Fibroblast of lung (primary cell): ENCODE measurements at regions not wholly inside any gene's neighbourhood (a gene's known extent, or its start where the extent isn't known, plus 50 kb on each side); places are given as distances from the start of the nearest gene placed in this dataset.

Source experiments
- DNase-seq, 2 donors: peaks; one replicate each; pipeline versions ENCODE4 v3.0.0 to v3.0.0-alpha.2; 2010; ENCODE audit warnings: low read depth in 2 of 2
- H2AFZ ChIP-seq: 2 replicates; pipeline ENCODE4 v1.5.1; 2012; ENCODE audit warnings: low read length, control low read depth, inconsistent platforms
- H3K27ac ChIP-seq: 2 replicates; pipeline ENCODE4 v1.5.1; 2011; ENCODE audit warnings: low read length, control low read depth; ENCODE audit not compliant: insufficient read depth
- H3K27me3 ChIP-seq: 2 replicates; pipeline ENCODE4 v1.5.1; 2011; ENCODE audit warnings: mild to moderate bottlenecking, low read length; ENCODE audit not compliant: control insufficient read depth, insufficient read depth
- H3K36me3 ChIP-seq: 2 replicates; pipeline ENCODE4 v1.5.1; 2011; ENCODE audit warnings: low read length; ENCODE audit not compliant: control insufficient read depth, insufficient read depth
- H3K4me1 ChIP-seq: 2 replicates; pipeline ENCODE4 v1.5.1; 2011; ENCODE audit warnings: low read length; ENCODE audit not compliant: control insufficient read depth, insufficient read depth; ENCODE audit errors: extremely low read depth
- H3K4me2 ChIP-seq: 2 replicates; pipeline ENCODE4 v1.5.1; 2011; ENCODE audit warnings: low read length, control low read depth; ENCODE audit not compliant: insufficient read depth; ENCODE audit errors: extremely low read depth
- H3K4me3 ChIP-seq, 4 experiments: fragments of 200-600 bp in 1 of 4; sonication (generic) in 1 of 4; replicated peaks in 1 of 4; 2 replicates each; pipeline ENCODE4 v1.5.1; 2011 to 2016; ENCODE audit warnings: low read length in 4 of 4, low read depth in 3 of 4, mild to moderate bottlenecking in 3 of 4, control low read depth in 2 of 4, inconsistent platforms in 1 of 4, mixed read lengths in 1 of 4; ENCODE audit not compliant: insufficient read depth in 1 of 4; ENCODE audit errors: control extremely low read depth in 1 of 4
- H3K79me2 ChIP-seq: 2 replicates; pipeline ENCODE4 v1.5.1; 2012; ENCODE audit warnings: mild to moderate bottlenecking, low read length, inconsistent platforms; ENCODE audit not compliant: control insufficient read depth, insufficient read depth
- H3K9ac ChIP-seq: 2 replicates; pipeline ENCODE4 v1.5.1; 2011; ENCODE audit warnings: mild to moderate bottlenecking, low read length, control low read depth; ENCODE audit not compliant: insufficient read depth
- H3K9me3 ChIP-seq: 2 replicates; pipeline ENCODE4 v1.5.1; 2012; ENCODE audit warnings: low read depth, low read length; ENCODE audit not compliant: control insufficient read depth, insufficient read depth
- H4K20me1 ChIP-seq: 2 replicates; pipeline ENCODE4 v1.5.1; 2011; ENCODE audit warnings: low read length; ENCODE audit not compliant: control insufficient read depth, insufficient read depth; ENCODE audit errors: extremely low read depth
- EZH2 ChIP-seq: IDR thresholded peaks from 2 replicates; pipeline ENCODE4 v1.5.1; 2012; ENCODE audit warnings: low read length, control low read depth, mild to moderate bottlenecking; ENCODE audit errors: missing control alignments
- TF ChIP-seq, protein P1 (sequence below), 2 donors: IDR thresholded peaks in 1 of 2; conservative IDR thresholded peaks in 1 of 2; 1 replicate in 1 of 2; 2 replicates in 1 of 2; pipeline ENCODE4 v1.5.1; 2011 to 2012; ENCODE audit warnings: low read length in 2 of 2, control low read depth in 1 of 2, inconsistent platforms in 1 of 2, low read depth in 1 of 2, mild to moderate bottlenecking in 1 of 2

DNA sequence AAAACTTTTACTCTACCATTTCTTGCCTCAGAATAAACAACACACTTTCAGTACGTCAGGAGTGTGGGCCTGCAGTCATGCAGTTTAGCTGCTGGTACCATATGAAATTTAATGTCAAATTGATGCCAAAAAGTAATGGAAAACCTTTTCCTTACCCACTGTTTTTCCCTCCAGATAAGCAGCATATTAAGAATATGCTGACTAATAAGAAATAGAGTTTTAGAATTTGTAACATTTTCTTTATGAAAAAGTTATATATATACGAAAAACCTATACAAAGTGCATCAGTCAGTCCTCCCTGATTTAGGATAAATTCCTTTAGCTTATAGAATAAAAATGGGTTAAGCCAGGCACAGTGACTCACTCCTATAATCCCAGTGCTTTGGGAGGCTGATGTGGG is 206.8 kb upstream of the PPARGC1A start:
- Histone ChIP-seq H3K9me3 (no peaks in the 10 kb centered on the region), H3K27me3 (no peaks in the 10 kb centered on the region), H3K4me2 (no peak overlapping the region), H3K4me1 (no peaks in the 10 kb centered on the region), H2AFZ (no peak overlapping the region), H4K20me1 (no peaks in the 10 kb centered on the region), H3K79me2 (no peaks in the 10 kb centered on the region), H3K9ac (no peak overlapping the region), H3K36me3 (no peaks in the 10 kb centered on the region), H3K27ac (no peak overlapping the region), H3K4me3 (no peak overlapping the region)
- TF ChIP-seq, protein P1, sequence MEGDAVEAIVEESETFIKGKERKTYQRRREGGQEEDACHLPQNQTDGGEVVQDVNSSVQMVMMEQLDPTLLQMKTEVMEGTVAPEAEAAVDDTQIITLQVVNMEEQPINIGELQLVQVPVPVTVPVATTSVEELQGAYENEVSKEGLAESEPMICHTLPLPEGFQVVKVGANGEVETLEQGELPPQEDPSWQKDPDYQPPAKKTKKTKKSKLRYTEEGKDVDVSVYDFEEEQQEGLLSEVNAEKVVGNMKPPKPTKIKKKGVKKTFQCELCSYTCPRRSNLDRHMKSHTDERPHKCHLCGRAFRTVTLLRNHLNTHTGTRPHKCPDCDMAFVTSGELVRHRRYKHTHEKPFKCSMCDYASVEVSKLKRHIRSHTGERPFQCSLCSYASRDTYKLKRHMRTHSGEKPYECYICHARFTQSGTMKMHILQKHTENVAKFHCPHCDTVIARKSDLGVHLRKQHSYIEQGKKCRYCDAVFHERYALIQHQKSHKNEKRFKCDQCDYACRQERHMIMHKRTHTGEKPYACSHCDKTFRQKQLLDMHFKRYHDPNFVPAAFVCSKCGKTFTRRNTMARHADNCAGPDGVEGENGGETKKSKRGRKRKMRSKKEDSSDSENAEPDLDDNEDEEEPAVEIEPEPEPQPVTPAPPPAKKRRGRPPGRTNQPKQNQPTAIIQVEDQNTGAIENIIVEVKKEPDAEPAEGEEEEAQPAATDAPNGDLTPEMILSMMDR (conservative IDR thresholded peaks at IDR 0.05 in 1 of 2, IDR thresholded peaks at IDR 0.05 in 1 of 2; ENCODE audit: low read depth in 1 of 2, low read length in 2 of 2): no peak
- no peak for DNase-seq

DNA sequence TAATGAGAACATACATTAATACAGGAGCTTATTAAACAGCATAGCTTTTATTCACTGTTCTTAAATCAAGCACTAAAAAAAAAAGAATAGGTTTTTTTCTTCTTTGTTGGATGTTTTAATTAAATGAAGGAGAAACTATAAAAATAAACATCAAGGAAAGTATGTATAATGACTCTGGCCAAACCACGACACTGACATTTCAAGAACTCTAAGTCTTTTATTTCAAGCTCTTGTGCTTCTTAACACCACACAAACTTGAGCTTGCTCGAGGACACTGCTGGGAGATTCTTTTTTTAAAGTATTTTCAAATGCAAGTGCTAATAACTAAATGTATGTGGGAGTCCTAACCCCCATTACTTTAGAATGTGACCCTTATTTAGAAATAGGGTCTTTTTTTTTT is 204.9 kb upstream of the PPARGC1A start:
- H3K9me3 ChIP-seq: no peaks in the 10 kb centered on the region
- H3K79me2 ChIP-seq: no peaks in the 10 kb centered on the region
- peak; percentile 59 to 69 for DNase-seq
- H4K20me1 ChIP-seq: no peaks in the 10 kb centered on the region
- H3K27me3 ChIP-seq: no peaks in the 10 kb centered on the region
- H3K36me3 ChIP-seq: no peaks in the 10 kb centered on the region
- TF ChIP-seq, protein P1 (conservative IDR thresholded peaks at IDR 0.05 in 1 of 2, IDR thresholded peaks at IDR 0.05 in 1 of 2; ENCODE audit: low read depth in 1 of 2, low read length in 2 of 2): no peak
- TF ChIP-seq EZH2: no peak
- H3K9ac ChIP-seq: no peak overlapping the region
- no peak overlapping the region for H3K27ac ChIP-seq
- no peak overlapping the region for H2AFZ ChIP-seq
- H3K4me3 ChIP-seq: no peak overlapping the region
- no peaks in the 10 kb centered on the region for H3K4me1 ChIP-seq
- H3K4me2 ChIP-seq: no peak overlapping the region

DNA sequence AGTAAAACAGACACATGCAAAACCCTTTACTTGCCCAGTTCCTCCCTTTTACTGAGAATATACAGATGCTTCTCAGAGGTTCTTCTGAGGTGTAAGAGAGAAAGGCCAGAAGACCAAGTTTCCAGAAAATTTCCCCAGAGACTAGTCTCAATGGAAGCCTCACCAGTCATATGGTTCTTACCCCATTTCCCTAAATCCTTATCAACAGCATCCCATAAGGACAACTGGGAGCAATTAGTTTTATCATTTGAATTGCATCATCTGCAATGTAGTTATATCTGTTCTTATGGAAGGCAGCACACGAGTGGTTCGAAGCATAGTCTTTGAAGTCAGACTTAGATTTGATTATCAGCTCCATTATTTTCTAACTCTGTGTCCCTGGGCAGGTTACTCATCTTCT is 203.6 kb upstream of the PPARGC1A start:
- Histone ChIP-seq H4K20me1 (no peaks in the 10 kb centered on the region), H3K4me2 (no peak overlapping the region), H3K4me3 (no peak overlapping the region), H3K9ac (no peak overlapping the region), H3K9me3 (no peaks in the 10 kb centered on the region), H3K27ac (no peak overlapping the region), H3K36me3 (no peaks in the 10 kb centered on the region), H3K79me2 (no peaks in the 10 kb centered on the region), H3K27me3 (no peaks in the 10 kb centered on the region), H3K4me1 (no peaks in the 10 kb centered on the region), H2AFZ (no peak overlapping the region)
- TF ChIP-seq, protein P1 (conservative IDR thresholded peaks at IDR 0.05 in 1 of 2, IDR thresholded peaks at IDR 0.05 in 1 of 2; ENCODE audit: low read depth in 1 of 2, low read length in 2 of 2): no peak
- TF ChIP-seq EZH2: no peak
- no peak for DNase-seq
